GM12878 (cell line): ENCODE measurements at regions not wholly inside any gene's neighbourhood (a gene's known extent, or its start where the extent isn't known, plus 50 kb on each side); places are given as distances from the start of the nearest gene placed in this dataset.

ENCODE experiments used
- BHLHE40 ChIP-seq, 2 experiments: fragments of 450-650 bp in 1 of 2; IDR thresholded peaks; 2 replicates each; pipeline ENCODE4 v1.6.1; 2011 to 2017; ENCODE audit warnings: low read depth in 2 of 2, borderline replicate concordance in 1 of 2, improper control_type of control experiment in 1 of 2, low read length in 1 of 2, mild to moderate bottlenecking in 1 of 2
- BMI1 ChIP-seq: fragments of 450-650 bp; IDR thresholded peaks from 2 replicates; pipeline ENCODE4 v1.6.1; 2016; ENCODE audit warnings: mild to moderate bottlenecking, moderate library complexity, borderline replicate concordance
- DPF2 ChIP-seq: fragments of 450-650 bp; IDR thresholded peaks from 2 replicates; pipeline ENCODE4 v1.6.1; 2017; ENCODE audit warnings: mild to moderate bottlenecking
- EGR1 ChIP-seq, 2 experiments: IDR thresholded peaks; 1 replicate in 1 of 2; 2 replicates in 1 of 2; pipeline ENCODE4 v1.6.1; 2011 to 2012; ENCODE audit warnings: low read depth in 2 of 2, low read length in 2 of 2, borderline replicate concordance in 1 of 2, mild to moderate bottlenecking in 1 of 2, moderate library complexity in 1 of 2
- FOXK2 ChIP-seq: fragments of 450-650 bp; IDR thresholded peaks from 2 replicates; pipeline ENCODE4 v1.6.1; 2017; ENCODE audit warnings: mild to moderate bottlenecking, moderate library complexity
- HDAC2 ChIP-seq: fragments of 200-600 bp; sonication (generic); IDR thresholded peaks from 2 replicates; pipeline ENCODE4 v1.6.1; 2017
- JUNB ChIP-seq: IDR thresholded peaks from 2 replicates; pipeline ENCODE4 v1.6.1; 2016; ENCODE audit warnings: antibody characterized with exemption, mild to moderate bottlenecking
- JUND ChIP-seq: IDR thresholded peaks from 2 replicates; pipeline ENCODE4 v1.6.1; 2012; ENCODE audit warnings: low read depth, mild to moderate bottlenecking, low read length, improper control_type of control experiment, moderate library complexity
- KDM1A ChIP-seq: fragments of 200-600 bp; sonication (generic); IDR thresholded peaks from 2 replicates; pipeline ENCODE4 v1.6.1; 2016; ENCODE audit warnings: borderline replicate concordance
- MEF2B ChIP-seq: fragments of 450-650 bp; IDR thresholded peaks from 2 replicates; pipeline ENCODE4 v1.6.1; 2018; ENCODE audit warnings: mild to moderate bottlenecking, moderate library complexity; ENCODE audit not compliant: partially characterized antibody, poor library complexity, severe bottlenecking
- MXI1 ChIP-seq: fragments of 150-350 bp; IDR thresholded peaks from 2 replicates; pipeline ENCODE4 v1.6.1; 2011; ENCODE audit warnings: low read depth, mild to moderate bottlenecking, inconsistent platforms, low read length, improper control_type of control experiment
- PAX8 ChIP-seq: fragments of 450-650 bp; IDR thresholded peaks from 2 replicates; pipeline ENCODE4 v1.6.1; 2017; ENCODE audit warnings: mild to moderate bottlenecking, moderate library complexity
- POLR2AphosphoS2 ChIP-seq: IDR thresholded peaks from 2 replicates; pipeline ENCODE4 v1.6.1; 2011; ENCODE audit warnings: low read depth, mild to moderate bottlenecking, low read length, improper control_type of control experiment, moderate library complexity
- POU2F2 ChIP-seq: IDR thresholded peaks from 3 replicates; pipeline ENCODE4 v1.6.1; 2011; ENCODE audit warnings: low read depth, mild to moderate bottlenecking, low read length, borderline replicate concordance
- RELA ChIP-seq: fragments of 450-650 bp; IDR thresholded peaks from 2 replicates; pipeline ENCODE4 v1.8.0; 2014; ENCODE audit warnings: borderline replicate concordance; ENCODE audit not compliant: partially characterized antibody
- SMAD5 ChIP-seq: IDR thresholded peaks from 2 replicates; pipeline ENCODE4 v1.6.1; 2016; ENCODE audit warnings: antibody characterized with exemption, low read depth
- SMARCA5 ChIP-seq: fragments of 450-650 bp; IDR thresholded peaks from 2 replicates; pipeline ENCODE4 v1.6.1; 2017; ENCODE audit warnings: mild to moderate bottlenecking
- ZZZ3 ChIP-seq: IDR thresholded peaks from 2 replicates; pipeline ENCODE4 v1.6.1; 2011; ENCODE audit warnings: low read depth; ENCODE audit not compliant: control insufficient read depth, insufficient read length
- TF ChIP-seq, protein P1 (sequence below): fragments of 450-650 bp; IDR thresholded peaks from 2 replicates; pipeline ENCODE4 v1.6.1; 2018; ENCODE audit warnings: mild to moderate bottlenecking, low read depth, moderate library complexity; ENCODE audit not compliant: partially characterized antibody
- TF ChIP-seq, protein P2 (sequence below): IDR thresholded peaks from 2 replicates; pipeline ENCODE4 v1.6.1; 2012; ENCODE audit warnings: low read depth, low read length, improper control_type of control experiment
- TF ChIP-seq, protein P3 (sequence below): fragments of 450-650 bp; IDR thresholded peaks from 2 replicates; pipeline ENCODE4 v1.6.1; 2016; ENCODE audit warnings: mild to moderate bottlenecking
- TF ChIP-seq, protein P4 (sequence below): fragments of 450-650 bp; formaldehyde crosslinking; IDR thresholded peaks from 2 replicates; pipeline ENCODE4 v1.5.0; 2022; ENCODE audit warnings: mild to moderate bottlenecking, missing genetic modification characterization

DNA sequence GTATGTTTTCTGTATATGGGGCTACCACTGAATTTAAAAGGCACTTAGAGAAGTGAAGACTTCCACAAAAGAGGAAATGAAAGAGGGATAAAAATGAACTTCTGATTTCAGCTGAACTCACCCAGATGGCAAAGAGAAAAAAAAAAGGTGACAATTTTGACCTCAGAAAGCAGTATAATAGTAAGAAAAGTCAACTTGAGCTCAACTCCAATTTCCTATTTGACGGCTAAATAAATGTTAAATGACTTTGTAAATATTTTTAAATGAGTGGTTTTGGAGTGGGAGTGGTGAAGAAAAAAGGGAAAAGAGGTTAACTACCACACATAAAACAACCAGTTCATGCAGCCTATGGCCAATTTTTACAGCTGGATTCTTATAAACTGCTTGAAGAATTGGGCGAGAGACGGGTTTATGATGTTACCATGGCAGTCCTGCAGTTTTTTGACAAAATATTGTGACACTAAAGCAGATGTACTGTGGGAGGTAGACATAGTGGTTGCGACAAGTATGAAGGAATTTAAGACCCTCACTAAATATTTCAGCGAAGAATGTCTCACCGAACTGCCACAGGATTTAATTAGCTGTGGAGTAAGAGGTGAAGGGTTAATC lies 49.8 kb upstream of the ADTRP start (continued):
- TF ChIP-seq, protein P1, sequence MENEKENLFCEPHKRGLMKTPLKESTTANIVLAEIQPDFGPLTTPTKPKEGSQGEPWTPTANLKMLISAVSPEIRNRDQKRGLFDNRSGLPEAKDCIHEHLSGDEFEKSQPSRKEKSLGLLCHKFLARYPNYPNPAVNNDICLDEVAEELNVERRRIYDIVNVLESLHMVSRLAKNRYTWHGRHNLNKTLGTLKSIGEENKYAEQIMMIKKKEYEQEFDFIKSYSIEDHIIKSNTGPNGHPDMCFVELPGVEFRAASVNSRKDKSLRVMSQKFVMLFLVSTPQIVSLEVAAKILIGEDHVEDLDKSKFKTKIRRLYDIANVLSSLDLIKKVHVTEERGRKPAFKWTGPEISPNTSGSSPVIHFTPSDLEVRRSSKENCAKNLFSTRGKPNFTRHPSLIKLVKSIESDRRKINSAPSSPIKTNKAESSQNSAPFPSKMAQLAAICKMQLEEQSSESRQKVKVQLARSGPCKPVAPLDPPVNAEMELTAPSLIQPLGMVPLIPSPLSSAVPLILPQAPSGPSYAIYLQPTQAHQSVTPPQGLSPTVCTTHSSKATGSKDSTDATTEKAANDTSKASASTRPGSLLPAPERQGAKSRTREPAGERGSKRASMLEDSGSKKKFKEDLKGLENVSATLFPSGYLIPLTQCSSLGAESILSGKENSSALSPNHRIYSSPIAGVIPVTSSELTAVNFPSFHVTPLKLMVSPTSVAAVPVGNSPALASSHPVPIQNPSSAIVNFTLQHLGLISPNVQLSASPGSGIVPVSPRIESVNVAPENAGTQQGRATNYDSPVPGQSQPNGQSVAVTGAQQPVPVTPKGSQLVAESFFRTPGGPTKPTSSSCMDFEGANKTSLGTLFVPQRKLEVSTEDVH = no peak
- TF ChIP-seq POLR2AphosphoS2 = no peak
- no peak for TF ChIP-seq RELA
- TF ChIP-seq POU2F2 = 0 out of 3 replicates have a peak, but pooled peaks have one; percentile 43
- TF ChIP-seq DPF2 = 0 out of 2 replicates have a peak, but pooled peaks have one; percentile 63
- TF ChIP-seq KDM1A = no peak
- TF ChIP-seq MEF2B = peak; percentile 31
- TF ChIP-seq JUNB = peak; percentile 59; the same call in 1 of the 2 replicates
- no peak for TF ChIP-seq PAX8
- TF ChIP-seq, protein P2, sequence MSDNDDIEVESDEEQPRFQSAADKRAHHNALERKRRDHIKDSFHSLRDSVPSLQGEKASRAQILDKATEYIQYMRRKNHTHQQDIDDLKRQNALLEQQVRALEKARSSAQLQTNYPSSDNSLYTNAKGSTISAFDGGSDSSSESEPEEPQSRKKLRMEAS = no peak
- TF ChIP-seq, protein P3, sequence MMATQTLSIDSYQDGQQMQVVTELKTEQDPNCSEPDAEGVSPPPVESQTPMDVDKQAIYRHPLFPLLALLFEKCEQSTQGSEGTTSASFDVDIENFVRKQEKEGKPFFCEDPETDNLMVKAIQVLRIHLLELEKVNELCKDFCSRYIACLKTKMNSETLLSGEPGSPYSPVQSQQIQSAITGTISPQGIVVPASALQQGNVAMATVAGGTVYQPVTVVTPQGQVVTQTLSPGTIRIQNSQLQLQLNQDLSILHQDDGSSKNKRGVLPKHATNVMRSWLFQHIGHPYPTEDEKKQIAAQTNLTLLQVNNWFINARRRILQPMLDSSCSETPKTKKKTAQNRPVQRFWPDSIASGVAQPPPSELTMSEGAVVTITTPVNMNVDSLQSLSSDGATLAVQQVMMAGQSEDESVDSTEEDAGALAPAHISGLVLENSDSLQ = no peak
- TF ChIP-seq MXI1 = no peak; the same call in 1 of the 2 replicates
- no peak for TF ChIP-seq FOXK2
- TF ChIP-seq SMARCA5 = no peak
- TF ChIP-seq EGR1 (IDR thresholded peaks at IDR 0.05; ENCODE audit: borderline replicate concordance in 1 of 2, low read depth in 2 of 2, low read length in 2 of 2) = no peak
- TF ChIP-seq BMI1 = peak; percentile 20; the same call in 1 of the 2 replicates
- no peak for TF ChIP-seq ZZZ3
- TF ChIP-seq, protein P4, sequence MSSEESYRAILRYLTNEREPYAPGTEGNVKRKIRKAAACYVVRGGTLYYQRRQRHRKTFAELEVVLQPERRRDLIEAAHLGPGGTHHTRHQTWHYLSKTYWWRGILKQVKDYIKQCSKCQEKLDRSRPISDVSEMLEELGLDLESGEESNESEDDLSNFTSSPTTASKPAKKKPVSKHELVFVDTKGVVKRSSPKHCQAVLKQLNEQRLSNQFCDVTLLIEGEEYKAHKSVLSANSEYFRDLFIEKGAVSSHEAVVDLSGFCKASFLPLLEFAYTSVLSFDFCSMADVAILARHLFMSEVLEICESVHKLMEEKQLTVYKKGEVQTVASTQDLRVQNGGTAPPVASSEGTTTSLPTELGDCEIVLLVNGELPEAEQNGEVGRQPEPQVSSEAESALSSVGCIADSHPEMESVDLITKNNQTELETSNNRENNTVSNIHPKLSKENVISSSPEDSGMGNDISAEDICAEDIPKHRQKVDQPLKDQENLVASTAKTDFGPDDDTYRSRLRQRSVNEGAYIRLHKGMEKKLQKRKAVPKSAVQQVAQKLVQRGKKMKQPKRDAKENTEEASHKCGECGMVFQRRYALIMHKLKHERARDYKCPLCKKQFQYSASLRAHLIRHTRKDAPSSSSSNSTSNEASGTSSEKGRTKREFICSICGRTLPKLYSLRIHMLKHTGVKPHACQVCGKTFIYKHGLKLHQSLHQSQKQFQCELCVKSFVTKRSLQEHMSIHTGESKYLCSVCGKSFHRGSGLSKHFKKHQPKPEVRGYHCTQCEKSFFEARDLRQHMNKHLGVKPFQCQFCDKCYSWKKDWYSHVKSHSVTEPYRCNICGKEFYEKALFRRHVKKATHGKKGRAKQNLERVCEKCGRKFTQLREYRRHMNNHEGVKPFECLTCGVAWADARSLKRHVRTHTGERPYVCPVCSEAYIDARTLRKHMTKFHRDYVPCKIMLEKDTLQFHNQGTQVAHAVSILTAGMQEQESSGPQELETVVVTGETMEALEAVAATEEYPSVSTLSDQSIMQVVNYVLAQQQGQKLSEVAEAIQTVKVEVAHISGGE (CRISPR knock-in tag) = no peak
- TF ChIP-seq JUND = no peak
- no peak; a peak in 1 of 4 replicates for TF ChIP-seq BHLHE40 (IDR thresholded peaks at IDR 0.05; ENCODE audit: borderline replicate concordance in 1 of 2, low read depth in 2 of 2, low read length in 1 of 2)
- TF ChIP-seq SMAD5 = no peak
- no peak for TF ChIP-seq HDAC2
